ENCODE measurements at regions not wholly inside any gene's neighbourhood (a gene's known extent, or its start where the extent isn't known, plus 50 kb on each side); places are given as distances from the start of the nearest gene placed in this dataset.
"Not testable (repeated sequence)": the region's sequence is repeated elsewhere in the genome, so short reads cannot be mapped to it uniquely, and the experiment has no call there.

DNA sequence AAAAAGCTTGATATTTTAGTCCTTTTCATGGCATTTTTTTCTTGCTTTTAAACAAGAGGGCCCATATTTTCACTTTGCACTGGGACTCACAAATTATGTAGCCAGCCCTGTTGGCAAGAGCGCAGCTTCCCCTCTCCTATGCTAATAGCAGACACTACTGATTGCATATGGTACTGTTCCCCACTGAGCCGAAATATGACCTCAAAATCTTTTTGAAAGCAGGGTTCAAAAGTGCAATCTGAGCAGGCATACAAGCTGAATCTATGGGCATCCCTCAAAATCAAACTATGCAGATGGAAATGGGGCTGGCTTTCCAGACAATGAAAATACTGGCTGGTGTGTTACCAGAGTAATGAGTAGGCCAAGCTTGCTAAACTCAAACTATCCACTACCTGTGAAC is 225.2 kb upstream of the SETMAR start:
- DNase-seq = no peak

DNA sequence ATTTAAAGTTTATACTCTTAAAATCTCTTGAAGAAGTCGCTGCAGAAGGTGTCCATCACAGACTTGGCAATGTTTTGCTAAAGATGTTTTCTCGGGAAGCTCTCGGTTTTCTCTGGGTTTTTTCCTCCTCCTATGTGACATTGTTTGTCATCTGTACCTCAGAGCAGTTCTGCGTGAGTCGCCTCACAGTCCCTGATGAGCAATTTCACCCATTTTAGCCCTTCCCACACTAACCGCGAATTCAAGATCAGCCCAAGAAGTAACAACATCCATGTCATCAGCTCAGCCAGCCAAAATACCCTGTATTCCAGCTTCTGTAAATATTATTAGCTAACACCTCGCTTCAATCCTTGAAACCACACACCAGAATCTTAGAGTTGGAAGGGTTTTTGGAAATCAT is 224.3 kb upstream of the SETMAR start:
- no peak for DNase-seq

DNA sequence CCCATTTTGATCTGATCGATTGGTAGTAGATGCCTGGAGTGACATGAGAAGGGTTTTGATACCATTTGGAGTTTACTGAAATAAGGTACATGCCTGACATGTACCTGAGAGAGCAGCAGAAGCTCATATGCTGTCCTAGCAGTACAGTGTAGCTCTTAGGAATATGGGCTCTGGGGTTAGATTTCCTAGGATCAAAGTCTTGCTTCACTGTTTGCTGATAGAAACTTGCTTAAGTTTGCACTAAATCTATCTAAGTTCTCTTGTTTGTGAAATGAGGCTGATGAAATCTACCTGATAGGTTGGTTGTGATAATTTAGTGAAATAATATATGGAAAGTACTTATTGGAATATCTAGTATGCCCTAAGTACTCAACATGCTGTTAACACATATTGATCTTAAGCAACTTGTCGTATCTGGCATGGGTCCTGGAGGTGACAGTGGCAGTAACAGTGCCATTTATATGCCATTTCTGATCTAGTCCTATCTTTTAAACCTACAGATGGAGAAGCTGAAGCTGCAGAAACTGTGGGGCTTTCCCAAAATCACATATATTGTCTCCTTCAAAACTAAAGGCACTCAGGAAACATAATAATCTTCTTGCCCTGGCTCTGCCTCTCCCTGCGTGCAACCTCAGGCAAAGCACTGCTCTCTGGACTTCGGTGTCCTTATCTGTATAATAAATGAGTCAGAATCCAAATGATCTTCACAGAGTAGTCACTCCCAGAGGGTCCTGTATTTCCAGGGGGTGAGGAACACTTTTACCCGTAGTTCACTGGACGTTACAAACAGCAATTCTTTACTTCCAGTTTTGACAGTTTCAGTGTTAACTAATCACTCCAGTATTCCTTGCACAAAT is 223.6 kb upstream of the SETMAR start:
- DNase-seq = no peak

DNA sequence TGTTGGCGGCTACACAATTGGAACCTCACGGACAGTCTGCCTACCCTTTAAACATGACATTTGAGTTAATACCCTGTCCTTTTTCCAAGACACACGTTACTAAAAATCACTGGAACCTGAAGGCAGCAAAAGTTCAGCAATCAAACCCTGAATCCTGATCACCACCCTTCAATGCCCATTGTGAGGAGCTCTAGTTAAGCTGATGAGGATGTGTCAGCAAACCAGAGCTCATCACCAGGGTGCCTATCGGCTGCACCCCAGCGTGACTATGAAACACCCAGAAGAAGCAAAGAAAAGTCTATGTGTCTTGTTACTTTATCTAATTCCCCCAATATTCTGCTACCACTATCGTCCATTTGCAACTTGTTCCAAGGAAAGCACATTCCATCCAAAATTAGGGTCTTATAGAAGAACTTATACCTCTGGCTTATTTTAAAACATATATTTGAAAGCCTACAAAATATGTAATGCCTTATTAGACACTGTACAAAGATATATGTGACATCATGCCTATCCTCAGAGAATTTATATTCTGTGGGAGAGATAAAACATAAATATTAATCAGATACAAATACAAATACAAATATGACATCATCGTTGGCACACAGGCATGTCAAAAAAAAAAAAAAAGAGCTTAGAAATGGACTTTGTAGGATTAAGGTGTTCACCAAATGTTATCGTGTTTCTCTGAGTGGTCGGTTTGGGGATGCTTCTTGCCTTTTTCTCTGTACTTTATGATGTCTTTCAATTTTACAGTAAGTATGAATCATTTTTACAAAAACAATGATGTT is 219.7 kb upstream of the SETMAR start:
- no peak for DNase-seq

DNA sequence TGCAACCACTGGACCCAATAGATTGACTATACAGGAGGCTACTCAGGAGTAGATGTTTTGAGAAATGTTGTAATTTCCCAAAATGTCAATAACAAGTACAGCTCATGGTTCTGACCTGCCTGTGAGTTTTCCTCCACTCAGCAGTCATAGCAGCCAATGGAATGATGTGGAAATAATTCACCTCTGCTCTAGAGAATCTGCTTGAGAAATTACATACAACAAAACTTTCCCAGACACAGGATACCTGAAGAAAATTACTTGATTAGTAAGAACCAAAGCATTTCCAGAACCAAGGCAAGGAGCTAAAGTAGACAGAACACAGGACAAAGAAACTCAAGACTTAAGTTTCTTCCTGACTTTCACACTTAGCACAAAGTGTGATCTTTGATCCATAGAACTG is 218.9 kb upstream of the SETMAR start:
- no peak for DNase-seq

DNA sequence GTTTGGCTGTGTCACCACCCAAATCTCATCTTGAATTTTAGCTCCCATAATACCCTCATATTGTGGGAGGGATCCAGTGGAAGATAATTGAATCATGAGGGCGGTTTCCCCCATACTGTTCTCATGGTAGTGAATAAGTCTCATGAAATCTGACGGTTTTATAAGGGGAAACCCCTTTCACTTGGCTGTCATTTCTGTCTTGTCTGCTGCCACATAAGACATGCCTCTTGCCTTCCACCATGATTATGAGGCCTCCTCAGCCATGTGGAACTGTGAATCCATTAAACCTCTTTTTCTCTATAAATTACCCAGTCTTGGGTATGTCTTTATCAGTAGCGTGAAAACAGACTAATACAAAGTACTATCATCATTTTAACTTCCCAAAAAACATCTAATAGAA is 216.5 kb upstream of the SETMAR start:
- not testable (repeated sequence) for DNase-seq

DNA sequence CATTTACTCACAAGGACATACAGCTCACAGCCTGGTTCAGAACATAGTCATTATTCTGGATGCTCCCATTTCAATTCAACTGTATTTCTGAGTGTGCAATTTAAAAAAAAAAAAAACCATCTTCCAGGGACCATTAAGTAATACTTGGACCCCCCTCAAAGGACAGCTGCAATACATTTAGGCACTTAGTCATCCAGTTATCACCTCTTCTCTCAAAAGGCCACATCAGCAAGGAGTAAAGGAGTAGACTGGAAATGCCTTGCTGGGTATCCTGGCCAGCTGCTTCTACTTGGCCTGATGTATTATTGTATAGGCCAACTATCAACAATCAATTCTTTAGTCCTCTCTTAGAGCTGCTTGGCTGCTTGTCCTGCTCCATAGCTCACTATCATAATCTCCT is 211.4 kb upstream of the SETMAR start:
- DNase-seq = no peak

DNA sequence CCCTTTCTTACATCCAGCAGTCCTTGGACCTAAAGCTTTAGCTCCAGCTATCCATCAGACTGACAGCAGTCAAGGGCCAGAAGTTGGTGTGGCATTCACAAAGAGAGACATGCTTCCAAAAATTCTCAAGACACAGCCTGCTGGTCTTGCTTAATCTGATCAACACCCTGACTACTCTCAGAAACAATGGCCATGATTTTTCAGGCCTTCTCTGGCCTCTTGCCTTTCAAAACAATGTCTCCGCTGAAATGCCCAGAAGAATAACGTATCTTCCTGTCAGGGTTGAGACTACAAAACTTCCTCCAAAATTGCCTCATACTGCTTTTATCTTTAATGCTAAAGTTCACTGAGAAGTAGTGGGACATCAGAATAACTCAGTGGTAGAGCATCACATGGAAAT is 205.4 kb upstream of the SETMAR start:
- DNase-seq = no peak

DNA sequence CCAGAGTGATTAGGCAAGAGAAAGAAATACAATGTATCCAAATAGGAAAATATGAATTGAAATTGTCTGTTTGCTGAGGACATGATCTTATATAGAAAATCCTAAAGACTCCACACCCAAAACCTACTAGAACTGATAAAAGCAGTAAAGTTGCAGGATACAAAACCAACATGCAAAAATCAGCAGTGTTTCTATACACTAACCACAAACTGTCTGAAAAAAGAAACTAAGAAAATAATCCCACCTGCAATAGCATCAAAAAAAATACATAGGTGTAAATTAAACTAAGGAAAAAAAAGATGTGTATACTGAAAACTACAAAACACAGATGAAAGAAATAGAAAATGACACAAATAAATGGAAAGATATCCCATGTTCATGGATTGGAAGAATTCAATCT is 203.6 kb upstream of the SETMAR start:
- DNase-seq = no peak

DNA sequence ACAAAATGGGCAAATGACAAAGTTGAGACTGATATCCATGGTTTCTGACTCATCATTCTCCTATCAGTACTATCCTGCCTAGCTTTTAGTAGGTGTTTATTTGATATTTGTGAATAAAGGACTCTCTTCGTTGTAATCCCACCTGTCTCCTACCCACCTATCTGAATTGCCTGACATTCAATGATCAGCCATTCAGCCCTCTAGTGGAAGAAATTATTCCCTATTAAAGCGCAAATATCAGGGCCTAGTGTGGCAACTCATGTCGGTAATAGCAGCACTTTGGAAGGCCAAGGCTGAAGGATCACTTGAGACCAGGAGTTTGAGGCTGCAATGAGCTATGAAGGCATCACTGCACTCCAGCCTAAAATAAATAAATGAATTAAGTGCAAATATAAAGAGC is 195.7 kb upstream of the SETMAR start:
- DNase-seq = no peak

DNA sequence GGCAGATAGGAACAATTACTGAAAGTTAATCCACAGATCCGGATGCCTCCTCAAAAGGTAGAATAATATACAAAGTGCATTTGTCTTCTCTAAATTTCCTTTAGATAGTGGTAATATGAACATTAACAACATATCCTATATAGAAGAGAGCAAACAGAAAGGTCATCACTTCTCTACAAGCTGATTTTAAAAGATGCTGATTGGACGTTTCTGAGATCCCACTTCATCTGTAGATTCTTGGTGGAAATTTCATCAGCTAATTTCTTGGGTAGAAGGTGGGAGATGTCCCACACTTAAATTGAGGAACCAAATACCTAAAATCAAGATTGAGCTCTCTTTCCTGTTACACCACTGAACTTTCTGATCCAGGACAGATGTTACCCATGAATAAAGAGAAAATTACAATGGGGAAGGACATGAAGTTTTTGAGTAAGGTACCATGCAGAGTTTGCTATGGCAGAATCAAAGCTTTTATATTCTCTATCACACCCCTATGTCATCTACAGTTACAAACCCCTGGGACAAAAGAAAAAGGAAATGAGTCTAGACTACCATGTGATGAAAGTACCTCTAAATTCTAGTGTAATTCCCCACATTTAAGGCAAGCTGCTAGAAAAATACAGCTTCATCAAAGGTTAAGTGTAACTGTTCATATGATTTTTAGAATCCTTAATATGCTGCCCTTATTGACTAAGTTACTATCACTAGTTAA is 189.2 kb upstream of the SETMAR start:
- no peak for DNase-seq

DNA sequence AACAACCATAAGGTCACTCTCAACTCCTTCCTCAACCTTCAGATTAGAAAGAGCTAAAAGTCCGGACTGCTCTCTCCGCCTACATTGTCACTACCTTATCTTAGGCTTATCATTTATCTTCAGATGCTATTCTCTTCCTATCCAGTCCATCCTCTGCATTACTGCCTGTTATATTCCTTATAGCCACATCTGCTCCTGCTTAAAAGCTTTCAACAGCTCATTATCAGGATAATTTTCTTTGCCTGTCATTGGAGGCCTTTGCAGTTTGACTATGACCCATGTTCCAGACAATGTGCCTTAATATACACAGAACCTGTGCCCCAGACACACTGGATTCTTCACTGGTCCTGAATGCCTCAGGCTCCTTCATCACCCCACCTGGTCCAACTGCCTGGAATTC is 184.1 kb upstream of the SETMAR start:
- DNase-seq = no peak

DNA sequence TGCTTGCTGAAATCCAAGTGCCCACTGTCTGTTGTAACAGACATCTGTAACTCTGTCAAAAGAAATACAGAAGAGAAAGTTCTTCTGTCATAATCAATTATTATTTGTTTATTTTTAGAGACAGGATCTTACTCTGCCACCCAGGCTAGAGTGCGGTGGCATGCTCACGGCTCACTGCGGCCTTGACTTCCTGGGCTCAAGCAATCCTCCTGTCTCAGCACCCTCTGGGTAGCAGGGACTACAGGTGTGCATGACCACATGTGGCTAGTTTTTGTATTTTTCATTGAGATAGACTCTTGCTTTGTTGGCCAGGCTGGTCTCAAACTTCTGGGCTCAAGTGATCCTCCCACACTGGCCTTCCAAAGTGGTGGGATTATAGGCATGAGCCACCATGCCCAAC is 177.6 kb upstream of the SETMAR start:
- no peak for DNase-seq

DNA sequence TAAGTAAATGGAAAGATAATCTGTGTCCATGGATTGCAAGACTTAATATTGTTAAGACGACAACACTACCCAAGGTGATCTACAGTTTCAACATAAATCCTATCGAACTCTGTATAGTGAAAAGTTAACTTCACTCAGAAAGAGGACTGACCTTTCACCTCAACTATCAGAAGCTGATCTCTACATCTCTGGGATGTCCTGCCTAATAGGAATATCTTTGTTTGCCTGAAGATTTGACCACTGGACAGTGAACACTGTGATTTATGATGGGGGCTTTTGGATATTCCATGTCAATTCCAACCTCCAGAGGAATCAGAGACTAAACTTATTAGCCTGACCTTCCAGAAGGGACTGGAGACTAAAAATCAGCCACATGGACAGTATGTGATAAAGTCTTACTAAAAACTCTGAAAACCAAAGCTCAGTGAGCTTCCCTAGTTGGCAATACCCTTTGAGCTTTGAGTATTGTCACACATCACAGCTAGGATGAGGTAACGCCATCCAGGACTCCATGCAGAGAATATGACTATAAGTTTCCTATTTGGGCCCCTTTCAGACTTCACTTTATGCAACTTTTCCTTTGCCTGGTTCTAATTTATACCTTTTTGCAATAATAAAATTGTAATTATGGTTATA is 164.9 kb upstream of the SETMAR start:
- no peak for DNase-seq

DNA sequence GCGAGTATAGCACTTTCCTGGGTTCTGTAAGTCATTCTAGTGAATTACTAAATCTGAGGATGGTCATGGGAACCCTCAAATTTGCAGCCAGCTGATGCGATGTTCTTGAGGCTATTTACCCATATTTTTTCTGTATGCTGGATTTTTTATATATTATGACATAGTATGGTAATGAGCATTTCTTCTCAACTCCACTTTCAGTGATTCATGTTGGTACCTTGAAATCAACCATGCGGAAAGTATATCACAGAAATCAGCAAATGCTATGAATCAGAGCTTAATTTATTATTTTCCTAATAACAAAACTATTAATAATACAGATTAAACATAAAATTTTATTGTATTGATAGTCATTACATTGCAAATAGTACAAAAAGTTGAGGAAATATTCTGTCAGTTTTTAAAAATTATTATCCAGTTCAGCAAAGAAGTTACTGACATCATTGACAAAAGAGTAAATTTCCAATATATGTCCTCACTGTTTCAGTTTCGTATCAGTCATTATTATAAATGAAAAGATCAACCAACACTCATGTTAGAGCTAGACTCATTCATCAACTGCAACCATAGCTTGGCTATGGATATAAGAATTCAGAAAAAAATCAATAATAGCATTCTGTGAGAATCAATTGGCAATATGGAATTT is 164.3 kb upstream of the SETMAR start:
- DNase-seq = no peak

DNA sequence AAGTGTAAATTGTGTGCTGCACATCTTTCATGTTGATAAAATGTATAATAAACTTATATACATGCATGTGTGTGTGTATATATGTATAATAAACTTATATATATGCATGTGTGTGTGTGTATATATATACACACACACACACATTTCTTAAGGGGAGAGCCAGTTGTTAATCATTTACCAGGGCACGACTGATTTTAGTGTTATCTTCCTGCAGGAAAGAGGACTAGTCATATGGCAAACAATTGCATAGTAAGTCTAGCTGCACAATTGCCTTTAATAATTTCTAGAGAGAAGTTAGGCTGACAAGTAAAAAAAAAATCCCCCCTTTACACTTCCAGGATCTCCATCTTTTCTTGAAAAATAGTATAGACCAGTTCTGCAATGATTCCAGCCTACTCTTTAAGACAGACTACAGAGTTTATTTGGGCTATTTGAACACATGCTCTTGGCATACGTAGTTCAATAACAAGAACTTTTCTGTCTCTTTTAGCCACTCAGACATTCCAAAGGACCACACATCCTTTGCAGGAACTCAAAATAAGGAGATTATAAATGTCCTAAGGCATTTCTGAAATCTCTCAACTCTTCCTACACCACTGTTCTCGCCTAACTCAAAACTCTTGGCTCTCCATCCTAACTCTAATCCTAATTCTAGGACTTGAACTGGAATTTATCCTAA is 163.6 kb upstream of the SETMAR start:
- DNase-seq = no peak

DNA sequence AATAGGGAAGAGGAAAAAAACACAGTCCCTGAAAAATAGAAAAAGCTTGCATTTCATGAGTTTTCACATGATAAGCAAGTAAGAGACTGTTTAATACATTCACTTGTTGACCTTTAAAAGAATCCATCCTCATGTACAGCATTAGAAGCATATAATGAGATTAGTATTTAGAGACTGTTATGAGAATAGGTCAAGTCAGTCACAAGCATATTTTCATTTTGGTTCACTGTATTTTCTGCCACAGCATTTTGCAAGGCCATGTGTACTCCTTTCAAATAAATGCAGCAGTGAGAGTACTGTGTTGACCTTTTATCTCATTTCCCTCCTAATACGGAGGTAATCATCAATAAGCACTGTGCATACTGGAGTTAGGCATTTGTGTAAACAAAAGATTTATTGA is 162.2 kb upstream of the SETMAR start:
- no peak for DNase-seq

DNA sequence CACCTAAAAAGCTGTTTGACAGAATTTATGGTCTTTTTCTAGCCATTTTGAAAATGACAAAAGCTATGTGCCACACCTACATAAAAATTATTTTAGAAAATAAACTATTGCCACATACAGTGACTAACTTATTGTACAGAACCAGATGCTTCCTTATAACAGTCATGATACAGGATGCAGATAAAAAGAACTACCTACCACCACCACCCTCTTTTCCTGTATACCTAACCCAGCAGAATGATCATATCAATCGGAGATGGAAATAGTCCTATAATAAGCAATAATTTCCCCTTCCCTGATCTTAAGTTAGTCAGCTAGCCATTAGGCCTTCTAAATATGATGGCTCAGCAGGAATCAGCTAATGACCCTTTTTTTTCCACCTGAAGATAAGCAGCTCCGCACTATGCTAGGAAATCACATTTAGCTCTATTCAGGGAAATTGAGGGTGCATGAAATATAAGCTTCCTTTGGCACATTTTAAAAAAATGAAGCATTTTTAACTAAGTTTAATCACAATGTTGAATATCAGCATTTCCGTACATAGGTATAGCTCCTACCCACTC is 155.5 kb upstream of the SETMAR start:
- no peak for DNase-seq

DNA sequence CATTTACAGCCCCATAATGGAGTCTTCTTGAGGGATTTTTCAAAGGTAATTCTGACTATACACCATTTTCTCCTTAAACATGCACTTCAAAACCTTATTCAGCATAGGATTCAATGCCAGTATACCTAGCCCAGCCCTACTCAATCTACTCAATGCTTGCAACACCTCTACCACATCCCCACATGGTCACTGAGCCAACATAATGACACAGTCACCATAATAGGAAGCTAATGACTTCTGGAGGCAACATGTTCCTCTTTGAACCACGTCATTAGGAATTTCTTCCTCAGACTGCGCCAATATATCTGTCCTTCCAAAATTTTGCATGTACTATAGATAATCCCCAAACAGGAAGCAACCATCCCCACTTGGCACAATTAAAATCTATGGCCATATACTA is 153.9 kb upstream of the SETMAR start:
- DNase-seq = no peak

DNA sequence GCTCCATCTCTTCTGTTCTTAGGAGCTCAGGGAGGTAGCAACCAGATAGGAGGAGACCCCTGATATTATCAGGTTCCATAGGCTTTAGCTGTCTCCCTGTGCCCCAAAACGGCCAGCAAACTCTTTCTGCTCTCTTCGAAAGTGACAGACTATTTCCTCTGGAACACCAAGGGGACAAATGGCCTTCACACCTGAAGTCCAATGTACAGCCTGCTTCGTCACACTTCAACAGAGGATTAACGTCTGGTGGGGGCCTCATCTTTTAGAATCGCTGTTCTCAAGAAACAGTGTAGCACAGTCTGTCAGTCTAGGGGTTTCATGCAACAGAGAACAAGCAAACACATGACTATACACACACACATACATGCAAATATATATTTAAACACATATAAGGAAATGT is 152.4 kb upstream of the SETMAR start:
- no peak for DNase-seq

DNA sequence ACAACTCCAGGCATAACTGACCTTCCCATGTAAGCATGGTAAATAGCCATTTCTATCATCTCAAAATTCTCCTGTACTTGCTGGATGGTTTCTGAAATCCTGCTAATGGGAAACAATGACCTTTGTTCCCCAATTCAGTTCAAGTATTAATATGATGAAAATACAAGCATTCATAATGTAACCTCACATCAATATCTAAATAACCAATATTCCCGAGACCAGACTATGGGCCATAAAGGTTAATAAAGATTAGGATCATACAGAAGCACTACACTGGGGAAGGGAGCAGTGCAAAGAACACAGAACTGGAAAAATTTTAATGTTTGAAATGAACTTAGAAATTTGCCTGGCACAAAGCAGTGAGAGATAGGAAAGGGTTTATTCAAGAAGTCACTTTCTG is 151.3 kb upstream of the SETMAR start:
- DNase-seq = no peak

DNA sequence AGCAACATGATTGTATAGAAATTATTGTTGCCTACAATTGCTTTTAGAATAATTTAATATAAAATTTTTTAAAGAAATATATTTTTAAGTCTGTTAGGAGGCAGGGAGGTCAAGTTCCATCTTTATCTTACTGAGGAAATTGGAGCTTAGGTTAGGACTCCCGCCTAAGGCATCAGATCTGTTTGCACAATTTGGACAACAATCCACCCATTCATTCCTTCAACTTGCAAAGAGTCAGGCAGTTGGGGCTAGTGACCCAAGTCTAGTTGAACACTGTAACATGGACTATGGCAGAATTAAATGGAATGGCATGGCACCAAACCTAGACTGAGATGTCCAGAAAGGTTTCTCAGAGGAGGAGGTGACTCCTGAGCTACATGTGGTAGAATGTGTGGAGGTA is 149.4 kb upstream of the SETMAR start:
- DNase-seq = no peak

All from hematopoietic multipotent progenitor cell treated with erythropoietin and hydrocortisone succinate and interleukin-3 and kit ligand, for 6 days (in vitro differentiated cells).